Neutrophil (primary cell): ENCODE measurements at regions not wholly inside any gene's neighbourhood (a gene's known extent, or its start where the extent isn't known, plus 50 kb on each side); places are given as distances from the start of the nearest gene placed in this dataset.

Experiments used
- H3K27ac ChIP-seq: fragments of 200-600 bp; sonication (generic); 2 replicates; pipeline ENCODE4 v1.5.1; 2016; ENCODE audit warnings: mild to moderate bottlenecking, moderate library complexity
- H3K27me3 ChIP-seq: fragments of 200-600 bp; sonication (generic); 2 replicates; pipeline ENCODE4 v1.6.0; 2016; ENCODE audit warnings: mild to moderate bottlenecking
- H3K36me3 ChIP-seq: fragments of 200-600 bp; sonication (generic); 2 replicates; pipeline ENCODE4 v1.5.1; 2017
- H3K4me1 ChIP-seq, 2 experiments: fragments of 200-600 bp in 1 of 2; sonication (generic) in 1 of 2; 1 replicate in 1 of 2; 2 replicates in 1 of 2; pipeline versions ENCODE4 v1.5.1 to v1.6.1; 2013 to 2016; ENCODE audit warnings: low read depth in 1 of 2, low read length in 1 of 2, mild to moderate bottlenecking in 1 of 2, moderate library complexity in 1 of 2; ENCODE audit not compliant: control insufficient read depth in 1 of 2, insufficient read depth in 1 of 2
- H3K4me3 ChIP-seq, 2 experiments: fragments of 200-600 bp in 1 of 2; sonication (generic) in 1 of 2; 1 replicate in 1 of 2; 2 replicates in 1 of 2; pipeline ENCODE4 v1.5.1; 2013 to 2016; ENCODE audit warnings: low read depth in 1 of 2, low read length in 1 of 2, mild to moderate bottlenecking in 1 of 2, moderate library complexity in 1 of 2
- H3K9me3 ChIP-seq: fragments of 200-600 bp; sonication (generic); 2 replicates; pipeline ENCODE4 v1.5.1; 2016
- CTCF ChIP-seq: fragments of 200-600 bp; sonication (generic); IDR thresholded peaks from 2 replicates; pipeline ENCODE4 v1.5.1; 2016; ENCODE audit warnings: antibody characterized with exemption

GRCh38 chr9:87278971-87279733, 218.5 kb upstream of the DAPK1 start:
- H3K4me1 ChIP-seq, result no peaks in the 10 kb centered on the region

GRCh38 chr9:87280421-87280820, 217.2 kb upstream of the DAPK1 start:
- Histone ChIP-seq H3K36me3 (no peaks in the 10 kb centered on the region), H3K4me3 (no peak overlapping the region), H3K27me3 (no peaks in the 10 kb centered on the region), H3K9me3 (no peaks in the 10 kb centered on the region), H3K4me1 (no peaks in the 10 kb centered on the region), H3K27ac (no peak overlapping the region)
- no peak for TF ChIP-seq CTCF

More at GRCh38 chr9:87278971-87279733, 218.5 kb upstream of the DAPK1 start:
- no peaks in the 10 kb centered on the region for H3K36me3 ChIP-seq
- no peak for TF ChIP-seq CTCF
- no peak overlapping the region for H3K27ac ChIP-seq
- no peak overlapping the region for H3K4me3 ChIP-seq
- no peaks in the 10 kb centered on the region for H3K9me3 ChIP-seq
- H3K27me3 ChIP-seq, result no peaks in the 10 kb centered on the region

GRCh38 chr9:87282538-87282937, 215.1 kb upstream of the DAPK1 start:
- no peak overlapping the region for H3K27ac ChIP-seq
- no peaks in the 10 kb centered on the region for H3K36me3 ChIP-seq
- no peaks in the 10 kb centered on the region for H3K4me1 ChIP-seq
- TF ChIP-seq CTCF, result no peak
- no peaks in the 10 kb centered on the region for H3K27me3 ChIP-seq
- H3K4me3 ChIP-seq, result no peak overlapping the region
- no peaks in the 10 kb centered on the region for H3K9me3 ChIP-seq

GRCh38 chr9:87283585-87283984, 214.1 kb upstream of the DAPK1 start:
- Histone ChIP-seq H3K36me3 (no peaks in the 10 kb centered on the region), H3K27ac (no peak overlapping the region), H3K27me3 (no peaks in the 10 kb centered on the region), H3K9me3 (no peaks in the 10 kb centered on the region), H3K4me3 (no peak overlapping the region), H3K4me1 (no peaks in the 10 kb centered on the region)
- TF ChIP-seq CTCF, result no peak

- H3K27me3 ChIP-seq, result no peaks in the 10 kb centered on the region
- no peak for TF ChIP-seq CTCF
- no peaks in the 10 kb centered on the region for H3K9me3 ChIP-seq
- H3K4me3 ChIP-seq, result no peak overlapping the region
- no peak overlapping the region for H3K27ac ChIP-seq
- H3K36me3 ChIP-seq, result no peaks in the 10 kb centered on the region
- H3K4me1 ChIP-seq, result no peaks in the 10 kb centered on the region
These were observed 212.3 kb upstream of the DAPK1 start for GRCh38 chr9:87285183-87285850.
